Ectodermal cell (in vitro differentiated cells): ENCODE measurements at regions not wholly inside any gene's neighbourhood (a gene's known extent, or its start where the extent isn't known, plus 50 kb on each side); places are given as distances from the start of the nearest gene placed in this dataset.

Experiments used
- H3K27ac ChIP-seq: 2 replicates; pipeline ENCODE4 v1.7.0; 2013; ENCODE audit warnings: mild to moderate bottlenecking, low read depth, low read length; ENCODE audit not compliant: insufficient read depth, poor library complexity, severe bottlenecking
- H3K27me3 ChIP-seq: 2 replicates; pipeline ENCODE4 v1.7.0; 2013; ENCODE audit warnings: mild to moderate bottlenecking, low read length; ENCODE audit not compliant: insufficient read depth, control insufficient read depth, poor library complexity, severe bottlenecking
- H3K36me3 ChIP-seq: one replicate; pipeline ENCODE4 v1.7.0; 2013; ENCODE audit warnings: low read length; ENCODE audit not compliant: control insufficient read depth, insufficient read depth
- H3K4me1 ChIP-seq: one replicate; pipeline ENCODE4 v1.7.0; 2013; ENCODE audit warnings: low read length; ENCODE audit not compliant: control insufficient read depth, insufficient read depth
- H3K4me3 ChIP-seq: 2 replicates; pipeline ENCODE4 v1.7.0; 2013; ENCODE audit warnings: low read depth, low read length, control low read depth; ENCODE audit not compliant: insufficient read depth
- H3K9me3 ChIP-seq: 2 replicates; pipeline ENCODE4 v1.7.0; 2013; ENCODE audit warnings: mild to moderate bottlenecking, low read length, moderate library complexity; ENCODE audit not compliant: control insufficient read depth
- WGBS, 2 experiments: methylation state at CpG; one replicate each; pipeline ENCODE4 v1.1.7; 2013; ENCODE audit warnings: missing lambda C conversion rate in 2 of 2; 5-methylcytosine and 5-hydroxymethylcytosine counted together

- Histone ChIP-seq H3K4me1 (no peaks in the 10 kb centered on the region), H3K4me3 (no peak overlapping the region), H3K9me3 (no peaks in the 10 kb centered on the region), H3K27ac (no peak overlapping the region), H3K27me3 (no peaks in the 10 kb centered on the region), H3K36me3 (no peaks in the 10 kb centered on the region)
- 89 to 95% methylated on average over 3 of the region's 3 CpGs for WGBS, 2 experiments
Measured at GRCh38 chr1:234900595-234900994, 228.0 kb downstream of the TOMM20 start.

DNA sequence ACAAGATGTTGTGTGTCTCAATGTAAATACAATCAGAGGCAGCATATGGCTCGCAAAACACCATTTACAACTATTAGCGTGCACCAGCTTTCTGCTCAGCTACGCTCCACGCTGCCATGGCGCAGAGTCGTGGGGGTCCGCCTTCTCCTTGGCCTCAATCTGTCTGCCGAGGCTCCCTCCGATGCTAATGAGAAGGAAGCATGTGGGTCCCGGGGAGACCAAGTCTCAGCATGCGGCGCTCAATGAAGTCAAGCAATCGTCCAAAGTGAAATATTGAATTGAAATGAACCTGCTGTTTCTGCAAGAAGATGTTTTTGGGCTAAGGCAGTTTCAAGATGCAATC lies 228.9 kb downstream of the TOMM20 start:
- Histone ChIP-seq H3K4me3 (no peak overlapping the region), H3K4me1 (no peaks in the 10 kb centered on the region), H3K36me3 (no peaks in the 10 kb centered on the region), H3K27me3 (no peaks in the 10 kb centered on the region), H3K27ac (no peak overlapping the region), H3K9me3 (no peaks in the 10 kb centered on the region)
- 95 to 97% methylated on average over 13 of the region's 13 CpGs for WGBS, 2 experiments

GRCh38 chr1:234899041-234899729 lies 229.5 kb downstream of the TOMM20 start:
- 84 to 85% methylated on average over 11 of the region's 11 CpGs for WGBS, 2 experiments
- Histone ChIP-seq H3K27ac (no peak overlapping the region), H3K36me3 (no peaks in the 10 kb centered on the region)

DNA sequence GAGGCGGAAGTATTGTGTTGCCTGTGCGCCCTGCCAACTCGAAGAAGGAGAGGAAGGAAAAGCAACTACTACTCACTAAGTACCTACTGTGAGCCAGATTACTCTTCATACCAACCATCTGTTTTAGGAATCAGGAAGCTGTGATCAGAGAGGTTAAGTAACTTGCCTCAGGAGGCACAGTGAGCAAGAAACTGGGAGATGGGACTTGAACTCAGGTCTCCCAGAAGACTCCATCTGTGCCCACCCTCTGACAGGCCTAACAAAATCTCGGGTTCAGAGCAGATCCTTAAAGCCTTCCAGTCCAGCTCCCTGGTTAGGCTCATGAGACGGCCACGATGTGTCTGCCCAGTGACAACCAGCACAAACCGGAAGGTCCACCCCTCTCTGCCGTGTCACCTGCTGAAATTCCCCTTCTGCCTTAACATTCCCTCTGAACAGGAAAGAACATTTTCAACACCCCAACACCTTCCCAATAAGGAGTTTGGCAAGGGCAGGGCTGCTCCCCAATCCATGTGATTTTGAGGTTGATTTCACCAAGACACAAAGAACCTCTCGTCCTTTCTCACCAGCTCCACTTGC lies 230.1 kb downstream of the TOMM20 start:
- no peaks in the 10 kb centered on the region for H3K27me3 ChIP-seq
- no peak overlapping the region for H3K27ac ChIP-seq
- H3K4me1 ChIP-seq: no peaks in the 10 kb centered on the region
- no peaks in the 10 kb centered on the region for H3K9me3 ChIP-seq
- 92 to 94% methylated on average over 9 of the region's 9 CpGs for WGBS, 2 experiments
- H3K4me3 ChIP-seq: no peak overlapping the region
- H3K36me3 ChIP-seq: no peaks in the 10 kb centered on the region

More at GRCh38 chr1:234899041-234899729, 229.5 kb downstream of the TOMM20 start:
- no peak overlapping the region for H3K4me3 ChIP-seq
- no peaks in the 10 kb centered on the region for H3K9me3 ChIP-seq
- no peaks in the 10 kb centered on the region for H3K4me1 ChIP-seq
- no peaks in the 10 kb centered on the region for H3K27me3 ChIP-seq

DNA sequence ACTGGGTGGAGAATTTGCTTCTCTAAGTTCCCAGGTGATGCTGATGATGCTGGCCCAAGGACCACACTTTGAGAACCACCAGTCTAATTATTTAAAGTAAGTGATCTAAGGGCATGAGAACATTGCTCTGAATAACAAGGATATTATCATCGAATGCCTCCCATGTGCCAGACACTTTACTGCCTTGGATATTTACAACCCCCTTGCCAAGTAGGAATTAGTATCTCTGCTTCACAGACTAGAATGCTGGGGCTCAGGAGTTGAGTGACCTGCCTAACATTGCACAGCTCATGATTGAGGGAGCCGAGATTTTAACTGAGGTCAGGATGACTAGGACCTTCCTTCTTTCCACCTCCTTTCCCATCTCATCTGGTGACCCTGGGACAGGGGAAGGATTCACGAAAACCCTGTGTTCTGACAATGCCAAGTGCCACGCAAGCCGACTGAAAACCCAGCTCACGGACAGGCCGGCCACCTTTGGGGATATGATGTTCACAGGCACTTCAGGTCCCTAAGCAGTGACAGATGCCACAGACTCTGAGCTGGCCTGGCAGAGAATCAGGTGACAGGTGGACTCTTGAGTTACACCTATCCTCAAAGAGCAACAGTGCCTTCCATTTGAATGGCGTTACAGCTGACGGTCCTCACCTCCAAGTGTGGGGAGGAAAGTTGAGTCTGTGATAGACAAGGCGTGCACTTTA lies 230.7 kb downstream of the TOMM20 start:
- Histone ChIP-seq H3K27me3 (no peaks in the 10 kb centered on the region), H3K36me3 (no peaks in the 10 kb centered on the region), H3K27ac (no peak overlapping the region), H3K9me3 (no peaks in the 10 kb centered on the region), H3K4me1 (no peaks in the 10 kb centered on the region), H3K4me3 (no peak overlapping the region)
- WGBS, 2 experiments: 94 to 96% methylated on average over 10 of the region's 10 CpGs

DNA sequence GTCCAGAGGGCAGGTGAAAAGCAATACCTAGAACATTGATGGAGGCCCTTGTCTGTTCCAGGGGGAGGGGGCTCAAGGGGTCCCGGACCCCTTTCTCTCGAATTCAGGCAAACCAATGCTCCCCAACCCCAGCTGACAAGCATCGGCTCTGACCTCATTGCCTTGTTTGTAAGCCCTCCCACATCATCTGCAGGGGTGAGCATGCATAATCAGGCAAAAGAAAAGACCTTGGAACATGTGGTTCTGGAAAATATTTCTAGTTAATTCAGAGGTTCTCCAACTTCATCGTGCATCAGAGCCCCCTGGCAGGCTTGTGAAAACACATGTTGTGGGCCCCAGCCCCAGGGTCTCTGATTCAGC lies 231.3 kb downstream of the TOMM20 start:
- Histone ChIP-seq H3K27me3 (no peaks in the 10 kb centered on the region), H3K27ac (no peak overlapping the region), H3K9me3 (no peaks in the 10 kb centered on the region), H3K4me3 (no peak overlapping the region), H3K36me3 (no peaks in the 10 kb centered on the region), H3K4me1 (no peaks in the 10 kb centered on the region)
- WGBS, 2 experiments: 68% methylated on average over 4 of the region's 4 CpGs

DNA sequence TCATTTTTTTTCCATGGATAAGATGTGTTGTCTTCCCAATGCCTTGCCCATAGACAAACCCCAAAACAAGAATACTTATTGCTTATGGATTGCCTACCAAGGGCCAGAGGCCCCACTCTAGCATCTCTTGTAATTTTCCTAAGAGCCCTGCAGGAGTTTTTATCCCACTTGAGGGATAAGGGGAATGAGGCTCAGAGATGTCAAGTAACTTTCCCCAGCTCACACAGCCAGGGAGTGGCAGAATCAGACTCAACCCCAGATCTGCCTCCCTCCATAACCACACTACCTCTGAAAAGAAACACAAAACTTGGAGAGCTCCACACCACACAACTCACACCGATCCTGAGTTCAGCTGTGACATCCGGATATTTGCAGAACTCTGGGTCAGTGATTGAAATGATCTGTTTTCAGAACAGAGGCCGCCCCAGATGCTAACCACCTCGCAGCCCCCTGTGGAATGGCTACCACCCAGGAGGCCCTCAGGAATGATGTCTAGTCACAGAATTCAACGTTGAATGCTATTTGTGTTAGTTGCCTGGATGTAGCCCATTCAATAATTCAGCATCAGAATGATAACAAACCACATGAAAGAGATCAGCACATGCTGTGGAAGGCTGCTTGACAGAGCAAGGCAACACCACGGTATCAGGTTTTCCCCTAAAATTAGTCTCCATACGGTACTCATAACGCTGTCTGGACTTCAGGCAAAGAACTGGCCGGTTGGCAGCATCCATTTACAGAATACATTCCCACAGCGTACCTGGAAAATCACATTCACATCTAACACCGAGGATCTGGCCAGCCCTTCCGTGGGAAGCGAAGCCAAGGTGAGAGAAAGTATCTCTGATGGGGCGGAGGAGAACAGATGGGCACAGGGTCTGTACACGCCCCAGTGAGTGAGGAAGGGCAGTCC lies 231.9 kb downstream of the TOMM20 start:
- no peaks in the 10 kb centered on the region for H3K36me3 ChIP-seq
- WGBS, 2 experiments: 94% methylated on average over 15 of the region's 15 CpGs
- H3K4me3 ChIP-seq: no peak overlapping the region
- no peak overlapping the region for H3K27ac ChIP-seq
- no peaks in the 10 kb centered on the region for H3K27me3 ChIP-seq
- H3K4me1 ChIP-seq: no peaks in the 10 kb centered on the region
- H3K9me3 ChIP-seq: no peaks in the 10 kb centered on the region

GRCh38 chr1:234893725-234894630 lies 234.7 kb downstream of the TOMM20 start:
- WGBS, 2 experiments: 94 to 95% methylated on average over 10 to 11 of the region's 11 CpGs
- no peaks in the 10 kb centered on the region for H3K27me3 ChIP-seq
- no peak overlapping the region for H3K27ac ChIP-seq
- no peaks in the 10 kb centered on the region for H3K36me3 ChIP-seq
- H3K4me3 ChIP-seq: no peak overlapping the region
- H3K4me1 ChIP-seq: no peaks in the 10 kb centered on the region
- no peaks in the 10 kb centered on the region for H3K9me3 ChIP-seq

- 96 to 97% methylated on average over 6 of the region's 6 CpGs for WGBS, 2 experiments
- H3K4me1 ChIP-seq: no peaks in the 10 kb centered on the region
- no peak overlapping the region for H3K4me3 ChIP-seq
- no peak overlapping the region for H3K27ac ChIP-seq
- H3K27me3 ChIP-seq: no peaks in the 10 kb centered on the region
- H3K36me3 ChIP-seq: no peaks in the 10 kb centered on the region
- no peaks in the 10 kb centered on the region for H3K9me3 ChIP-seq
Measured at GRCh38 chr1:234893359-234893724, 235.3 kb downstream of the TOMM20 start.
